ENCODE measurements at regions not wholly inside any gene's neighbourhood (a gene's known extent, or its start where the extent isn't known, plus 50 kb on each side); places are given as distances from the start of the nearest gene placed in this dataset.

- Histone ChIP-seq H3K79me2 (ENCODE audit: control insufficient read depth in 1 of 2, insufficient read depth in 2 of 2, low read length in 2 of 2) (no peaks in the 10 kb centered on the region), H3K79me1 (ENCODE audit: low read depth, low read length) (no peaks in the 10 kb centered on the region), H3K4ac (replicated peaks; ENCODE audit: insufficient read length, low read depth, low read length) (no peak overlapping the region), H3K9ac (replicated peaks in 1 of 4; ENCODE audit: extremely low read depth in 1 of 4, low read depth in 3 of 4, low read length in 3 of 4) (no peak overlapping the region), H2AK5ac (ENCODE audit: low read depth, low read length) (no peak overlapping the region), H2BK20ac (ENCODE audit: low read length) (no peak overlapping the region), H2AFZ (ENCODE audit: low read length) (no peak overlapping the region), H3K14ac (ENCODE audit: insufficient read length) (no peak overlapping the region), H3K9me3 (ENCODE audit: insufficient read depth in 2 of 2, low read depth in 1 of 2, low read length in 1 of 2) (no peaks in the 10 kb centered on the region; a peak in 1 of 4 replicates), H2BK12ac (ENCODE audit: low read depth, low read length) (no peak overlapping the region), H4K91ac (replicated peaks; ENCODE audit: insufficient read length, low read length) (no peak overlapping the region), H3K4me1 (replicated peaks in 1 of 4; ENCODE audit: control insufficient read depth in 3 of 4, insufficient read depth in 4 of 4, low read length in 3 of 4) (peaks cover 3 to 23% (median 22%) of the 10 kb centered on the region in 4 experiments), H3K27me3 (replicated peaks in 1 of 4; ENCODE audit: control insufficient read depth in 3 of 4, extremely low read depth in 1 of 4, insufficient read depth in 3 of 4, low read length in 3 of 4) (no peaks in the 10 kb centered on the region), H3K4me2 (ENCODE audit: insufficient read depth in 1 of 2, low read depth in 2 of 2, low read length in 2 of 2) (no peak overlapping the region), H4K8ac (ENCODE audit: extremely low read depth, insufficient read depth, low read length) (no peak overlapping the region), H3K18ac (ENCODE audit: extremely low read depth, low read length) (no peak overlapping the region), H3K4me3 (ENCODE audit: extremely low read depth in 1 of 4, insufficient read depth in 2 of 4, low read depth in 3 of 4, low read length in 4 of 4) (no peak overlapping the region), H3K23ac (ENCODE audit: insufficient read length) (no peak overlapping the region), H4K5ac (ENCODE audit: insufficient read length, low read depth, low read length) (no peak overlapping the region), H2BK5ac (ENCODE audit: low read depth, low read length) (no peak overlapping the region), H3K27ac (ENCODE audit: low read depth, low read length) (no peak overlapping the region), H4K20me1 (replicated peaks in 1 of 2; ENCODE audit: control insufficient read depth in 1 of 2, insufficient read depth in 2 of 2, low read length in 2 of 2) (no peaks in the 10 kb centered on the region), H3K56ac (replicated peaks; ENCODE audit: insufficient read length, low read depth, low read length) (no peak overlapping the region), H2BK15ac (ENCODE audit: low read length) (no peak overlapping the region), H2BK120ac (replicated peaks; ENCODE audit: low read depth, low read length) (no peak overlapping the region), H3K36me3 (ENCODE audit: control insufficient read depth in 2 of 4, insufficient read depth in 4 of 4, low read length in 3 of 4) (no peaks in the 10 kb centered on the region; a peak in 1 of 8 replicates), H3K23me2 (ENCODE audit: low read depth, low read length) (no peaks in the 10 kb centered on the region; the same call in 1 of the 2 replicates)
- POLR2A ChIA-PET (ENCODE audit: partially characterized antibody): interaction anchor here (0.6 kb wide), 1 partner anchor 30 kb away, joined by 3 read pairs; no protein-coding TSS in a partner anchor
- FAIRE-seq (no peak), DNase-seq (ENCODE audit: low read depth in 1 of 2, low spot score in 2 of 2) (no peak)
- CTCF ChIA-PET (ENCODE audit: partially characterized antibody): interaction anchor here (0.6 to 1.5 kb wide), 4 partner anchors 15 to 1022 kb away, joined by 3 to 4 read pairs (median 3); no protein-coding TSS in a partner anchor
- TF ChIP-seq, protein P1, sequence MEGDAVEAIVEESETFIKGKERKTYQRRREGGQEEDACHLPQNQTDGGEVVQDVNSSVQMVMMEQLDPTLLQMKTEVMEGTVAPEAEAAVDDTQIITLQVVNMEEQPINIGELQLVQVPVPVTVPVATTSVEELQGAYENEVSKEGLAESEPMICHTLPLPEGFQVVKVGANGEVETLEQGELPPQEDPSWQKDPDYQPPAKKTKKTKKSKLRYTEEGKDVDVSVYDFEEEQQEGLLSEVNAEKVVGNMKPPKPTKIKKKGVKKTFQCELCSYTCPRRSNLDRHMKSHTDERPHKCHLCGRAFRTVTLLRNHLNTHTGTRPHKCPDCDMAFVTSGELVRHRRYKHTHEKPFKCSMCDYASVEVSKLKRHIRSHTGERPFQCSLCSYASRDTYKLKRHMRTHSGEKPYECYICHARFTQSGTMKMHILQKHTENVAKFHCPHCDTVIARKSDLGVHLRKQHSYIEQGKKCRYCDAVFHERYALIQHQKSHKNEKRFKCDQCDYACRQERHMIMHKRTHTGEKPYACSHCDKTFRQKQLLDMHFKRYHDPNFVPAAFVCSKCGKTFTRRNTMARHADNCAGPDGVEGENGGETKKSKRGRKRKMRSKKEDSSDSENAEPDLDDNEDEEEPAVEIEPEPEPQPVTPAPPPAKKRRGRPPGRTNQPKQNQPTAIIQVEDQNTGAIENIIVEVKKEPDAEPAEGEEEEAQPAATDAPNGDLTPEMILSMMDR (IDR thresholded peaks at IDR 0.05; ENCODE audit: control extremely low read depth in 1 of 3, insufficient read depth in 1 of 3, low read depth in 1 of 3, low read length in 3 of 3): no peak
- TF ChIP-seq BRCA1 (IDR thresholded peaks at IDR 0.05; ENCODE audit: low read depth, low read length) (no peak), BCL11A (IDR thresholded peaks at IDR 0.05; ENCODE audit: low read depth in 2 of 2, low read length in 2 of 2) (no peak), RFX5 (IDR thresholded peaks at IDR 0.05; ENCODE audit: borderline replicate concordance, low read depth, low read length) (no peak), FOSL1 (IDR thresholded peaks at IDR 0.05; ENCODE audit: insufficient read depth, low read depth, low read length) (no peak), CEBPB (IDR thresholded peaks at IDR 0.05; ENCODE audit: low read depth, low read length) (no peak), PHF8 (conservative IDR thresholded peaks at IDR 0.05; ENCODE audit: low read depth, low read length) (no peak), ASH2L (IDR thresholded peaks at IDR 0.05; ENCODE audit: low read length) (no peak), KDM1A (IDR thresholded peaks at IDR 0.05; ENCODE audit: borderline replicate concordance, low read length) (no peak)
- TF ChIP-seq, protein P2, sequence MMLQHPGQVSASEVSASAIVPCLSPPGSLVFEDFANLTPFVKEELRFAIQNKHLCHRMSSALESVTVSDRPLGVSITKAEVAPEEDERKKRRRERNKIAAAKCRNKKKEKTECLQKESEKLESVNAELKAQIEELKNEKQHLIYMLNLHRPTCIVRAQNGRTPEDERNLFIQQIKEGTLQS (IDR thresholded peaks at IDR 0.05; ENCODE audit: insufficient read depth, low read depth, low read length): no peak
- WGBS, 2 experiments (ENCODE audit: extremely low coverage in 1 of 2, insufficient coverage in 1 of 2, insufficient read length in 1 of 2, insufficient replicate concordance in 2 of 2, low coverage in 1 of 2, low lambda C conversion rate in 2 of 2, missing lambda C conversion rate in 1 of 2): 93% methylated on average over 2 of the region's 2 CpGs; no CpG with 5 or more reads in 1 of the 2 experiments
Measured at GRCh38 chr9:105908069-105908468, 213.7 kb downstream of the TMEM38B start.

Measured in H1 (cell line).